Mesodermal cell (in vitro differentiated cells): ENCODE measurements at regions not wholly inside any gene's neighbourhood (a gene's known extent, or its start where the extent isn't known, plus 50 kb on each side); places are given as distances from the start of the nearest gene placed in this dataset.

Source experiments
- H3K27ac ChIP-seq: 2 replicates; pipeline ENCODE4 v1.7.0; 2013; ENCODE audit warnings: mild to moderate bottlenecking, low read depth, low read length, moderate library complexity; ENCODE audit not compliant: severe bottlenecking
- H3K36me3 ChIP-seq: 2 replicates; pipeline ENCODE4 v1.7.1; 2013; ENCODE audit warnings: mild to moderate bottlenecking, low read length, moderate library complexity; ENCODE audit not compliant: control insufficient read depth, insufficient read depth
- H3K4me1 ChIP-seq: one replicate; pipeline ENCODE4 v1.7.1; 2013; ENCODE audit warnings: mild to moderate bottlenecking, low read length; ENCODE audit not compliant: insufficient read depth, control insufficient read depth, poor library complexity, severe bottlenecking
- H3K4me3 ChIP-seq: 2 replicates; pipeline ENCODE4 v1.7.0; 2013; ENCODE audit warnings: low read length, control low read depth, mild to moderate bottlenecking; ENCODE audit not compliant: insufficient read depth, poor library complexity, severe bottlenecking; ENCODE audit errors: extremely low read depth
- H3K9me3 ChIP-seq: 2 replicates; pipeline ENCODE4 v1.7.1; 2013; ENCODE audit warnings: mild to moderate bottlenecking, low read length, moderate library complexity; ENCODE audit not compliant: control insufficient read depth
- WGBS, 2 experiments: methylation state at CpG; one replicate each; pipeline ENCODE4 v1.1.5; 2013; ENCODE audit warnings: missing lambda C conversion rate in 2 of 2; ENCODE audit not compliant: insufficient coverage in 2 of 2; 5-methylcytosine and 5-hydroxymethylcytosine counted together

DNA sequence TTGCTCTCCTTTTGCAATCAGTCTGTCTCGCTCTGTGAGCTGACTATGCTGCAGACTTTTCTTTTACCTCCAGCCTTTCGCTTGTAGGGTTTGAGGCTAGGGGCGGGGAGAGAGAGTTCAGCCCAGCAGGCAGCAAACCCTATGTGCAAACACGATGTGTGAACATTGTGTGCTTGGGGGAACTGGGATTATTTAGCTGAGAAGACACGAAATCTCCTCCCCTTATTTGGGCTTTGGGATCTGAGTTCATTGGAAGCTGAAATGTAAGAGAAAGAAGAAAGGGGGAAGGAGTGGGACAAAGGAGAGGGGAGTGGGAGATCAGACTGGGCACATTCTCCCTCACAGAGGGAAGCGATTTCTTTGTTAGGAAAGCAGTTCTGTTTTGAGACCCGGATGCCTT lies 189.6 kb upstream of the TNP1 start:
- WGBS, 2 experiments, result 25% methylated on average over 2 of the region's 7 CpGs; no CpG with 5 or more reads in 1 of the 2 experiments
- no peak overlapping the region for H3K27ac ChIP-seq
- H3K9me3 ChIP-seq, result no peaks in the 10 kb centered on the region
- no peak overlapping the region for H3K4me3 ChIP-seq
- H3K4me1 ChIP-seq, result peaks cover 26% of the 10 kb centered on the region
- H3K36me3 ChIP-seq, result no peaks in the 10 kb centered on the region

DNA sequence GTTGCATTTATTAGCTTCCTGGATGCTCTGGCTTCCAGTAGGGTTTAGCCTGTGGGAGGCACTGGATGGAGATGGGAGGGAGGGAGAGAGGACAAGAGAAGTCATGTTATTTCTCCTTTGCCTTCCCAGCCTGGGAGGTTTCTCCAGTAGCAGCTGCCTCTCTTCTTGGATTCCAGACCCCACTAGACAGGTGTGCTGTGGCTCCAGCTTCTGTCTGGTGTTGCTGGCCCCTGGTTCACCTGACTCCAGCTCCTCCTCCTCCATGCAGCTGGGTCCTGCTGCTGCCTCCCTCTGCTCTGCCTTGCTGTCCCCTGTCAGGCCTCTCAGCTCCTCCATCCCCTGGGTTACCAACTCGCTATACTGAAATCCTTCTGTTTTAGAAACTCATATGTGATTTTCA lies 188.9 kb upstream of the TNP1 start:
- H3K9me3 ChIP-seq, result no peaks in the 10 kb centered on the region
- no peak overlapping the region for H3K27ac ChIP-seq
- WGBS, 2 experiments, result no CpG with 5 or more reads among the region's 1 CpG
- H3K4me1 ChIP-seq, result peaks cover 22% of the 10 kb centered on the region
- H3K4me3 ChIP-seq, result no peak overlapping the region
- H3K36me3 ChIP-seq, result no peaks in the 10 kb centered on the region

GRCh38 chr2:217047631-217048030 lies 187.8 kb upstream of the TNP1 start:
- H3K4me1 ChIP-seq, result peaks cover 22% of the 10 kb centered on the region
- 100% methylated on average over 1 of the region's 1 CpG; no CpG with 5 or more reads in 1 of the 2 experiments for WGBS, 2 experiments
- H3K4me3 ChIP-seq, result no peak overlapping the region
- H3K9me3 ChIP-seq, result no peaks in the 10 kb centered on the region
- H3K27ac ChIP-seq, result peak overlapping the region; percentile 57
- H3K36me3 ChIP-seq, result no peaks in the 10 kb centered on the region

GRCh38 chr2:217047209-217047608 lies 187.3 kb upstream of the TNP1 start:
- Histone ChIP-seq H3K27ac (peak overlapping the region; percentile 38), H3K36me3 (no peaks in the 10 kb centered on the region), H3K4me1 (peaks cover 22% of the 10 kb centered on the region), H3K4me3 (no peak overlapping the region), H3K9me3 (no peaks in the 10 kb centered on the region)
- 100% methylated on average over 1 of the region's 3 CpGs; no CpG with 5 or more reads in 1 of the 2 experiments for WGBS, 2 experiments

DNA sequence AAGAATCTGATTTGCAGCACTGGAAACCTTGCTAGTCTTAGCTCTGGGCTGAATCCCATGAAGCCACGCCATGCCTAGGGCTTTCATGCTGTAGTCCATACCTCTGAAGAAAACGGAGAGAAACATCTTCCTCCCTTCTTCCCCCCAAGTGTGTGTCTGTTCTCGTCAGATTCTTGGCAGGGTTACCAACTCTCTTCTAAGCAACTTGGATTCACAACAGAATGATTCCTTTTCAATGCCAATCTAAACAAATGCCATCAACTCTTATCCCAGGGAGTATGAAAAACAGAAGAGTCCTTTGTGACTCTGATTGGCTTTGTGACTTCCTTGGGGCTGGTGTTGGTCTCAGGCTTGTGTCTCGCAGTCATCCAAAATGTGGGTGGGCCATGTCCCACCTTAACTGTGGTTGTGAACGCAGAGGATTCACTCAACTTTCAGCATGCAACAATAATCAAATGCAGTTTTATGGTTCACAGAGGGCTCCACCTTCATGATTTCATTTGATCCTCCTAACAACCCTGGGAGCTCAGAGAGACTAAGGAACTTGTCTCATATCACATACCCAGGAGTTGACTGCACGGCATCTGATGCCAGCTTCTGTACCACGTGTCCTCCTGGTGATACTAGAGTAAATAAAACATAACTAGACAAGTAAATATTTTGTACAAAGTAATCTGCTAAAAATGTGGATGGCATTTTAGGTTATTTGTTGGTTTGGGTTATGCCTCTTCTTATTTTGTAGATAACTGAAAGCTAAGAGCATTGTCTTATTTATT lies 186.0 kb upstream of the TNP1 start:
- Histone ChIP-seq H3K36me3 (no peaks in the 10 kb centered on the region), H3K27ac (no peak overlapping the region), H3K9me3 (no peaks in the 10 kb centered on the region), H3K4me3 (no peak overlapping the region), H3K4me1 (peaks cover 22% of the 10 kb centered on the region)
- 88 to 95% methylated on average over 4 of the region's 7 CpGs for WGBS, 2 experiments

DNA sequence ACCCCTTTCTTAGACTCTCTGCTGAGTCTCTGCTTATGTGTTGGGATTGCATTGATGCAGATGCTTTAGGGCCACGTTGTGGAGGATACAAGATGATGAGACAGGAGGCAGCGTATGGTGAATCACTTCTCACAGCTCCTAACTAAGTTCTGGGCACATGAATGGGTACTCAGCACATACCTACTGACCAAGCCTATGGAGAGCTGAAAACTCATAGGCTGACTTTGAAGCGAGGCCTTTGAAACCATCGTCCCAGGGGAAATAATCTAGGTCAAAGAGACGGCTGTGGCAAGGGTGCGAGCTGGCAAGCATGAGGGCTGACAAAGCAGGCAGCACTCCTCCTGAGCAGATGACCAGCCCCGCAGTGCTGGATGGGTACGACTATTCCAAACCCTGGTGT lies 180.2 kb upstream of the TNP1 start:
- no peaks in the 10 kb centered on the region for H3K9me3 ChIP-seq
- H3K36me3 ChIP-seq, result no peaks in the 10 kb centered on the region
- no peak overlapping the region for H3K4me3 ChIP-seq
- 93 to 96% methylated on average over 6 to 8 of the region's 8 CpGs for WGBS, 2 experiments
- no peak overlapping the region for H3K27ac ChIP-seq
- no peaks in the 10 kb centered on the region for H3K4me1 ChIP-seq

DNA sequence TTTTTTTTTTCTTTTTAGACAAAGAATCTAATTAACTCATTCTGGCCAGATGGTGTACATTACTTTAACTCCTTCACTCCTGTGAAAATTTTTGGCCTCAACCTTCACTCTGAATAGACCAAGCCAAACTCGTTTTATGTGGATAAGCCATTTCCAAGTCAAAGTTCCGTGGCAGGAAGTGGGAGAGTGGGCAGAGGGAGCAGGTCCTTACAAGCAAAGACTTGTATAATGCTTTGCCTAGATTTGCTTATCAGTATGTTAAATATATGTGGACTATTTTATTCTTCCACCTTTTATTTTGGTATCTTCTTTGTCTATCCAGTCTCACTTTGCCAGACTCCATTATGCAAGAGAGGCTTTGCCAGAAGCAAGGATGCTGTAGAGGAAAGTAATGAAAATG lies 178.1 kb upstream of the TNP1 start:
- H3K9me3 ChIP-seq, result no peaks in the 10 kb centered on the region
- H3K4me1 ChIP-seq, result no peaks in the 10 kb centered on the region
- no peaks in the 10 kb centered on the region for H3K36me3 ChIP-seq
- H3K27ac ChIP-seq, result no peak overlapping the region
- H3K4me3 ChIP-seq, result no peak overlapping the region
- no CpG with 5 or more reads among the region's 2 CpGs for WGBS, 2 experiments

GRCh38 chr2:217037353-217037752 lies 177.5 kb upstream of the TNP1 start:
- no CpG with 5 or more reads among the region's 3 CpGs for WGBS, 2 experiments

DNA sequence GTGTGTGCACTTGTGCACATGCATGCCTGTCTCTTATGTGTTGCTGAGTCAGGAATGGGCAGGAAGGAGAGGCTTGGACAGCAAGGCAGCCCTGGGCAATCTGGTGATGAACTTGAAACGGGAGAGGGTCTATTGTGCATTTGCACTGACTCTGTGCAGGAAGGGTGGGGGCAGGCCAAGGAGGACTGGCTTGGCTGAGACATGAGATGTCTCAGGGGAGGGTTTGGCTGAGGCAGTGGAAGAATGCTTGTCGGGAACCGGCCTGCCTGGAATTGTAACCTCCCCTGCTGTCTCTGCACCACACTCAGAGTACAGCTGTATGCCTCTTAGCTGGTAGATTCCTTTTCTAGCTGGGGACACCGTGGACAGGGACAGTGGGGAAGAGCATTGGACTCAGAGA lies 176.1 kb upstream of the TNP1 start:
- Histone ChIP-seq H3K9me3 (no peaks in the 10 kb centered on the region), H3K4me3 (no peak overlapping the region), H3K36me3 (no peaks in the 10 kb centered on the region), H3K4me1 (no peaks in the 10 kb centered on the region), H3K27ac (no peak overlapping the region)
- WGBS, 2 experiments, result 79 to 83% methylated on average over 2 to 3 of the region's 4 CpGs

More at GRCh38 chr2:217037353-217037752, 177.5 kb upstream of the TNP1 start:
- Histone ChIP-seq H3K36me3 (no peaks in the 10 kb centered on the region), H3K4me3 (no peak overlapping the region), H3K27ac (no peak overlapping the region), H3K4me1 (no peaks in the 10 kb centered on the region), H3K9me3 (no peaks in the 10 kb centered on the region)

- no peak overlapping the region for H3K4me3 ChIP-seq
- H3K27ac ChIP-seq, result no peak overlapping the region
- 89 to 97% methylated on average over 5 of the region's 5 CpGs for WGBS, 2 experiments
- H3K4me1 ChIP-seq, result no peaks in the 10 kb centered on the region
- no peaks in the 10 kb centered on the region for H3K9me3 ChIP-seq
- H3K36me3 ChIP-seq, result no peaks in the 10 kb centered on the region
Observed at GRCh38 chr2:217033186-217033585, 173.3 kb upstream of the TNP1 start.

- H3K27ac ChIP-seq, result no peak overlapping the region
- no peaks in the 10 kb centered on the region for H3K36me3 ChIP-seq
- no CpG with 5 or more reads among the region's 1 CpG for WGBS, 2 experiments
- H3K4me1 ChIP-seq, result no peaks in the 10 kb centered on the region
- no peak overlapping the region for H3K4me3 ChIP-seq
- H3K9me3 ChIP-seq, result no peaks in the 10 kb centered on the region
Observed at GRCh38 chr2:217031445-217031844, 171.6 kb upstream of the TNP1 start.
